EH (cell line): ENCODE measurements at regions not wholly inside any gene's neighbourhood (a gene's known extent, or its start where the extent isn't known, plus 50 kb on each side); places are given as distances from the start of the nearest gene placed in this dataset.
"Not testable (repeated sequence)": the region's sequence is repeated elsewhere in the genome, so short reads cannot be mapped to it uniquely, and the experiment has no call there.

Experiments used
- DNase-seq: peaks from one replicate; pipeline ENCODE4 v3.0.0-alpha.2; 2015; ENCODE audit warnings: low read depth

- DNase-seq, result no peak
These were observed 157.3 kb upstream of the CHAC2 start for GRCh38 chr2:53610260-53610659.

GRCh38 chr2:53609551-53609950, 158.1 kb upstream of the CHAC2 start:
- no peak for DNase-seq

DNA sequence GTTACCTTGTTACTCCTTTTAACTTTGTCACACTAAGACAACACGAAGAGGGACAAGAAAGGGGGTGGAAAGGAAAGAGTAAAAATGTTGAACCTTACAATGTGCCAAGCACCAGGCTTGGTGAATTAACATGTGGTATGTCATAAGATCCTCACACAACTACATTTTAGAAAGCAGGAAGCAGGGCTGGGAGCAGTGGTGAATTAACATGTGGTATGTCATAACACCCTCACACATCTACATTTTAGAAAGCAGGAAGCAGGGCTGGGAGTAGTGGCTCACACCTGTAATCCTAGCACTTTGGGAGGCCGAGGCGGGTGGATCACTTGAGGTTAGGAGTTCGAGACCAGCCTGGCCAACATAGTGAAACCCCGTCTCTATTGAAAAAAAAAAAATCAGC, 159.3 kb upstream of the CHAC2 start:
- DNase-seq, result no peak

DNA sequence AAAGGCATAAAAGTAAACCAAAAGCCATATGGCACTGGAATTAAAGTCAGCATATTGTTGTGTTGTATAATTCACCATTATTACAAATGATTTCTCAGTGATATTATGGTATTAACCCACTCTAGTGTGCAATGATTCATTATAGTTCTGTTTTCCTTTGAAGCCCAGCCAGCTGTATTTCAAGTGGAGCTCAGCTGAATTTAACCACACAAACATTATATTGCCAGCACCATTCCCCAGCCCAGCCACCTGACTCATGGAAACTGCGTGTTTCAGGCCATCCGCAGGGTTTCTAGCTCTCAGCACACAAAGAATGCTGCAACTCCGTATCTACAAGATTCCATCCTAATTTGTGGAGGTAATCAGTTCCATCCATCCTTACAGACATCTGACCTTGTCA, 166.8 kb upstream of the CHAC2 start:
- peak; percentile 5 for DNase-seq

GRCh38 chr2:53586733-53587612, 180.6 kb upstream of the CHAC2 start:
- not testable (repeated sequence) for DNase-seq

DNA sequence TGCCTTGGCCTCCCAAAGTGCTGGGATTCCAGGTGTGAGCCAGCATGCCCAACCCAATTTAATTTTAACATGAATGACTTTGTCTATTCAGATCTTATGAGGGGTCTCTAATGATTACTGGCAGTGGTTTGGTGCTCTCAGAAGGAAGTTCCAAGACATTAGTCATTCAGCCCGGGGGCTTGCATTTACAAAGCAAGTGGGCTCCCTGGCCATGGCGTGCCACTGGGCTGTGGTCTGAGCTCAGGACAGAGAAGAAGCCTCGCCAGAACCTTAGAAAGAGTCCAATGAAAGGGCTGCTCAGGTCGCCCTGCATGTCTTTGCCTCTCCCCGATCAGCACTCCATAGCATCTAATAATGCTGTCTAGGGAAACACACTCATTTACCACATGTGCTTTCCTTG, 182.6 kb upstream of the CHAC2 start:
- DNase-seq, result no peak

- no peak for DNase-seq
These were observed 184.0 kb upstream of the CHAC2 start for GRCh38 chr2:53583583-53583982.

GRCh38 chr2:53582556-53582955, 185.0 kb upstream of the CHAC2 start:
- DNase-seq, result no peak

DNA sequence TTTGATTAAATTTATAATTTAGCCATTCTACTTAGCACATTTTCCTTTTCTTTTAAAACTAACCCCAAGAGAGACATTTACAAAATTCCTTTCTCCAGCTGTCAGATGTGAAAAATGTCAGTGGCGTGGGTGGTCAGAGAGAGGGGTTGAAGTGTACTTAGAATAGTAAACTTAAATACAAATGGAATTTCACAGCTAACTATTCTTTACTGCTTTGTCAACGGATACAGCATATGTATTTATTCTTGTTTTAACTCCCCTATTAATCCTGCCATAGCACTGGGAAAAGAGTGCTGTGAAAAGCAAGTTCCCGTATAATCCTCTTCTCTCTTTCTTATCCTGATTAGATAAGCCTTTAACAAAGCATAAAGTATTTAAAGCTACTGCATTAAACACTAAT, 191.4 kb upstream of the CHAC2 start:
- no peak for DNase-seq

GRCh38 chr2:53575721-53576124, 191.9 kb upstream of the CHAC2 start:
- DNase-seq, result no peak

- DNase-seq, result no peak
These were observed 194.9 kb upstream of the CHAC2 start for GRCh38 chr2:53572696-53573095.

- DNase-seq, result no peak
These were observed 197.5 kb upstream of the CHAC2 start for GRCh38 chr2:53569957-53570727.

- peak; percentile 21 for DNase-seq
These were observed 199.1 kb upstream of the CHAC2 start for GRCh38 chr2:53568469-53568868.

DNA sequence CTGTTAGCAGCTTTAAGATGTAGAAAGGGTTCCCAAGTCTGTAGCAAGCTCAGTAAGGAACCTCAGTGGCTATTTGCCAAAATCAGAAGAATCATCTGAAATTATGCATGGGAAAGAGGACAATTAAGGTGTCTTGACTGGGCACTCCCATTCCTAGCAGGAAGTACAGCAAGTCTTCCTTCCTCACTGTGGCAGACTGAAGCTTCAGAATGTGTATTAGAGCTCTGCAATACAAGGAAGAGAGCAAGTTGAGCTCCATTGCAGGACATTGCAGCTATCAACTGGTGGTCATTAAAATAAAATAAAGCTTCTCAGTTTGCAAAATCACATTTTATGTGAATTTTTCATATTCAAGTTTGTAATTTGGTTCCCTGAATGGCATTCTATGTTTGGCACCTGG, 200.5 kb upstream of the CHAC2 start:
- DNase-seq, result no peak

GRCh38 chr2:53562407-53562806, 205.2 kb upstream of the CHAC2 start:
- DNase-seq, result no peak

- no peak for DNase-seq
These were observed 206.4 kb upstream of the CHAC2 start for GRCh38 chr2:53561155-53561554.

DNA sequence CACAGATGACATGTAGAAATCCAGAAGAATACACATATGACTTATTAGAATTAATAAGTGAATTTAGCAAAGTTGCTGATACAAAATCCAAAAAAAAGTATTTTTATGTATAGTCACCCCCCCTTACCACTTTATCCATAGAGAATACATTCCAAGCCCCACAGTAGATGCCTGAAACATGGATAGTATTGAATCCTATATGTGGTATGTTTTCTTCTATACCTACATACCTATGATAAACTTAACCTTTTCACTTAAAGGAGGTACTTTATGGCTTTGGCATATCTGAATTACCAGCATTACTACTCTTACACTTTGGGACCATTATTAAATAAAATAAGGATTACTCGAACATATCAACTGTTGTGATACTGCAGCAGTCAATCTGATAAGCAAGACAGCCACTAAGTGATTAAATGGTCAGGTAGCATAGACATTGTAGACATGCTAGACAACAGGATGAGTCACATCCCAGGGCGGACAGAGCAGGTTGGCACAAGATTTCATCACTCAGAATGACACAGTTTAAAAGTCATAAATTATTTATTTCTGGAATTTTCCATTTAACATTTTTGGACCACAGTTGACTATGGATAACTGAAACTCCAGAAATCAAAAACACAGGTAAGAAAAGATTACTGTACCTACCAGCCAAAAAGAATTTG, 208.2 kb upstream of the CHAC2 start:
- DNase-seq, result no peak

DNA sequence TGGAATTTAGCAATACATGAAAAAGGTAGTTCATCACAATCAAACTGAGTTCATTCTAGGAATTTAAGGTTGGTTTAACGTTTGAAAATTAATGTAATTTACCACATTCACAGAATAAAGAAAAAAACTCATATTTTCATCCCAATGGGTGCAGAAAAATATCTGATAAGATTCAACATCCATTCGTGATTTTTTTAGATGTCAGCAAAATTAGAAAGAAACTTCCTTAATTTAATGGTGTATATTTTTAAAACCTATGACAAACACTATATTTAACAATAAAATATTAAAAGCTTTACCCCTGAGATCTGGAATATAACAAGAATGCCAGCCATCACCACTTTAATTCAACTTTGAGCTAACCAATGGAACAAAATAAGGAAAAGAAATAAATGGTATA, 208.7 kb upstream of the CHAC2 start:
- no peak for DNase-seq

- no peak for DNase-seq
These were observed 218.1 kb upstream of the CHAC2 start for GRCh38 chr2:53549497-53549896.

DNA sequence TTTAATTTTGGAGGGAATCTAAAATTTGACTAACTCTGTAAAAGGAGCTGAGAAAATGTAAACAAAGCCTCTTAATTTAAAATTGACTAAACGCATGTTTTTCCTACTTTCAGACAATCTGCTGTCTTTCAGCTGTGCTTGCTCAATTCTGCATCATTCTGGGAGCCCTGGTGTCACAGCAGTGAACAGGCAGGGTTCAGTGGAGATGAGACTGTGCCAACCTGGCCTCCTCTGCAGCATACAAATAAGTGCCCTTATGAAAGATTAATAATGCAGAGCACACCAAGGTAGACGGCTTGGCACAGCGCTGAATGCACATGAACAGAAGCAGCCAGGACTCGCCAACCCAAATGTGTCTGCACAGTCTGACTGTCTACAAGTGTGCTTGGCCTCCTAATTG, 222.0 kb upstream of the CHAC2 start:
- no peak for DNase-seq

DNA sequence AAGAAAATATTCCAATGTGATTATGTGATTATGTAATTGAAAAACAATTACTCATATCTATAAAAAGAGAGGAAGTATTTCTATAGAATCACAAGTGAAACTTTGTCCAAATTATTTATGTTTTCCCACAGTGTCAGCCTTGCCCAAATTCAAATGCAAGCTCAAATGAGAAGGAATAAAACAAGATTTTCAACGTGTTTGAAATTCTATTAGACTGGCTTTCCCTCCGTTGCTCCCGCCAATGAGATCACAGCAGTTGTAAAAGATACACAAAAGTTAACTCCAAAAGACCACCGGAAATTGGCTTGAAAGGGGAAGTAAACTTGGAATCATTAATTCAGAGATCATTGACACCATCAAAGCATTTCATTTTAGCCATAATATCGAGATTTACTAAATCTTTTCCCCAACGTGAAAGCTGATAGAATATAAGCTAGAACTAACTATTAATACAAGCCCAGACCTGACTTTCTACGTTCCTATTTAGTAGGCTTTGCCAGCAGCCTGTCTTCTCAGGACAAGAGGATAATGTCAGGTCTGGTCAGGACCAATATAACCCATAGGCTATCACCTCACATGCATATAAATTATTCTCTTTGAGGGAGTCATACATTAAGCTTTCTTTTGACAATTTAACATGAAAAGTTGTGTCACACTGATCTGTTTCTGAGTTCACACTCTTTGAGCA, 222.6 kb upstream of the CHAC2 start:
- no peak for DNase-seq

DNA sequence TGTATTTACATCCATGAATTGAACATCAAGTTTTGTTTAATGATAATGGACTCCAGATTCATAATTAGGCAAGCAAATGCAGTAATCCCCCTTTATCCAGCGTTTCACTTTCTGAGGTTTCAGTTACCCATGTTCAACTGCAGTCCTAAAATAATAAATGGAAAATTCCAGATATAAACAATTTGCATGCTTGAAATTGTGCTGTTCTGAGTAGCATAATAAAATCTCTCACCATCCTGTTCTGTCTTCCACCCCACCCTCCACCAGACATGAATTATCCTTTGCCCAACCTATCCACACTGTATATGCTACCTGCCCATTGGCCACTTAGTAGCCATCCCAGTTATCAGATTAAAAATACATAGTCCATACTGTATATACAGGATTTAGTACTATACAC, 224.5 kb upstream of the CHAC2 start:
- no peak for DNase-seq
